Esophagus mucosa (tissue), 1 donor: ENCODE measurements at regions not wholly inside any gene's neighbourhood (a gene's known extent, or its start where the extent isn't known, plus 50 kb on each side); places are given as distances from the start of the nearest gene placed in this dataset.
"Not testable (repeated sequence)": the region's sequence is repeated elsewhere in the genome, so short reads cannot be mapped to it uniquely, and the experiment has no call there.

Source experiments
- ATAC-seq: fragments of 200-7000 bp; cut with Tn5 transposase; one replicate; pipeline ENCODE4 v1.9.1; 2020
- donor health status: DM: yes; HTN: yes; CAD: no.

DNA sequence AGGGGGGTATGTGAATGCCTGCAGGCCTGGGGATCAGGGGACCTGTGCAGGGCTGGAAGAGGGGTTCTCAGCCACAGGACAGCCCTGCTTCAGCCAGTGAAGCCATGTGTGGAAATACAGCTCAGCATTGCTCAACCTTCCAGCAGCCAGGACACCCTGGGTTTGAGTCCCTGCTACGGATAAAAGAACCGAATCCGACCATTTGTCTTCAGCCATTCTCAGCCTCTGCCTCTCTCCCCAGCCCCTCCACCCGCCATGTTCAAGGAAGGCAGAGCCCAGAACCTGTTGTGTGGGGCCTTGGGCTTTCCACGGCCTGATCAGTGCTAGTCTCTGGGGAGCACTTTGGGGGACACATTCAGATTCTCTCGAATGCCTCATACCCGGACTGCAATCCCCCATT, 337.5 kb downstream of the PREX1 start:
- ATAC-seq, result not testable (repeated sequence)

DNA sequence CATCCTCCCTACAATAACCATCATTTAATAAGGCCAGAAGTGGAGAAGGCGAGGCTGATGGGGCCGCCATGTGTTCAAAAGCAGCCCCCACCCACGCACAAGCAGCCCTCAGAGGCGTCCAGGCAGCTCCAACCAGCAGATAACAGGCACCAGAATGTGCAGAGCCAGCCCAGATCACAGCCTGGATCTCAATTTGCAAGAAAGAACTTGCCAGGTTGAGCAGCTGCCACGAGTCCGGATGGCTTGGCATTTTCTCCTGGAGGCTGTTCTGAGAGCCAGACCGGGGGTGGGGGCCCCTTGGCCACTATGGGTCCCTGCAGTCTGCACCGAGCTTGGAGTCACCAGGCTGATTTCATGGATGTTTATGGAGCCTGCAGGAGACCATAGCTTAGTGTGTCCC, 338.1 kb downstream of the PREX1 start:
- ATAC-seq, result no peak

DNA sequence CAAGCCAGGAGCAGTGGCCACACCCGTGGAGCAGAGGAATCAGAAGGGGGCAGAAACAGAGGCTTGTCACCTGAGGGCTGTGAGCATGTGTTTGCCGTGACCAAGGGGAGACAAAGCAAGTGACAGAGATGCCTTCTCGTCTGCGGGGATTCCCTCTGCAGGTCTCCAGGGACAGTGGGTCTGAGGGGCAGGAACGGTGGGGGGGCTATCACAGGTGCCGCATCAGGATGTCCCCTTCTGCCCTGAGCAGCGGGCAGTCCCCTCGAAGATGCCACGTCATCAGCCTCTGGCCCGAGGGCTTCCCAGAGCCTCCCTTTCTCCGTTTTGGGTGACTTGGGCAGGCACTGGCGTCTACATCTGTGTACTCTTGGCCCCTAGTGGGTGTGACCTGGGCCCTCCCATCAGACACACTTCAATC, 338.7 kb downstream of the PREX1 start:
- ATAC-seq, result no peak

DNA sequence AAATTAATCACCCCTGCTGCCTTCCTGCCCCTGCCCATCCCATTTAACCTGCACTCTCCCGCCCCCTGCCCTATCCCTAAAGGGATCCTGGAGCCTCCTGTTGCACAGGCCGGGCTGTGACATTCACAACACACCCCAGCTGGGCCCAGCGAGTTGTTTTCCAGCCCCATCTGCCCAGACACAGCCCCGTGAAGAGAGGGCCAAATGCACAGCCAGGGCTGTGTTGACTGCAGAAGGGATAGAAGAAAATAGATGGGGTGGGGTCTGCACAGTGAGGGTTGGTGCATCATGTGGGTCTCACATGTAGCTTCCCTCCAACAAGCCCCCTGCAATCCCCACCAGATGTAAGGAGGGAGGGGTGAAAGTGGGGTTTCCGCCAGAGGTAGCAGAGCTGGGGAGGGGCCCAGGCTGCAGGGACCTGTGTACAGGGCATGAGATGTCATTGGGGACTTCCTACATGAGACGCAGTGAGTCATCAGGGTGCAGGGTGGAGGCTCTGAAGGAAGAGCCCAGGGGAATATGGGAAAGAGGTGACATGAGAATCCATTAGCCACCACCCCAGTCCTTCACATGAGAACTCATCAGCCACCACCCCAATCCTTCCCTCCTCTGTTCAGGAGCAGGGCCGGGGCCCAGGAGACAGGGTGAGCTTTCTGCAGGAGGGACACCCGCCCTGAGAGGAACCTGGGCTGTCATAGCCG, 339.3 kb downstream of the PREX1 start:
- ATAC-seq, result peak; percentile 72

DNA sequence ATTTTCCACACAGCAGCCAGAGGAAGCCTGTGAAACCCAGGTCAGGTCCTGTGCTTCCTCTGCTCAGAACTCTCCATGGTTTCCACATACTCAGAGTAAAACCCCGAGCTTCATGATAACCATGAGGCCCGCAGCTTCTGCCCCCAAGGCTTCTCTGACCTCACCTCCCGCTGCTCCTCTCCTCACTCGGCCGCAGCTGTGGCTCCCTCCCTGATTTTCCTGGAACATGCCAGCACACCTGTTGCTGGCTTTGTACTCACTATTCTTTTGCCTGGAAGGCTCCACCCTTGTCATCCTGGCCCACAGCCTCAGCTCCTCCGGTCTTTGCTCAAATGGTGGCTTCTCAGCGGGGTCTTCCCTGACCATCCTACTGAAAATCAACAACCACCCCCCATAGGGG, 341.7 kb downstream of the PREX1 start:
- no peak for ATAC-seq

DNA sequence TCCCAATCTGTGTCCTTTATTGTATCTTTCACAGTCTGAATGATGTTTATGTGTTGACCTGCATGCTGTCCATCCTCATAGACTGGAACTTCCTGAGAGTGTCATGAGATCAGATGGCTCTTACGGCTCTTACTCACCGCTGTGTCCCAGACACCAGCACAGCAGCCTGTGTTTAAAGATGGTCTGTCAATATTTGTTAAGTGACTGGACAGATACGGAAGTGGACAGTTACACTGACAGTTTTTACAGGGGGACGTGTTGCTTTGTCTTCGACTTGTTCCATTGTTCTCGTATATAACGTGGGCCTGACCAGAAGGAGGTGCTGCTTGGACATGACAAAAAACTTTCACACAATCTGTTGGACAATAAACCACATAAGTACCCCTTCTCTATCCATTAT, 342.6 kb downstream of the PREX1 start:
- not testable (repeated sequence) for ATAC-seq

DNA sequence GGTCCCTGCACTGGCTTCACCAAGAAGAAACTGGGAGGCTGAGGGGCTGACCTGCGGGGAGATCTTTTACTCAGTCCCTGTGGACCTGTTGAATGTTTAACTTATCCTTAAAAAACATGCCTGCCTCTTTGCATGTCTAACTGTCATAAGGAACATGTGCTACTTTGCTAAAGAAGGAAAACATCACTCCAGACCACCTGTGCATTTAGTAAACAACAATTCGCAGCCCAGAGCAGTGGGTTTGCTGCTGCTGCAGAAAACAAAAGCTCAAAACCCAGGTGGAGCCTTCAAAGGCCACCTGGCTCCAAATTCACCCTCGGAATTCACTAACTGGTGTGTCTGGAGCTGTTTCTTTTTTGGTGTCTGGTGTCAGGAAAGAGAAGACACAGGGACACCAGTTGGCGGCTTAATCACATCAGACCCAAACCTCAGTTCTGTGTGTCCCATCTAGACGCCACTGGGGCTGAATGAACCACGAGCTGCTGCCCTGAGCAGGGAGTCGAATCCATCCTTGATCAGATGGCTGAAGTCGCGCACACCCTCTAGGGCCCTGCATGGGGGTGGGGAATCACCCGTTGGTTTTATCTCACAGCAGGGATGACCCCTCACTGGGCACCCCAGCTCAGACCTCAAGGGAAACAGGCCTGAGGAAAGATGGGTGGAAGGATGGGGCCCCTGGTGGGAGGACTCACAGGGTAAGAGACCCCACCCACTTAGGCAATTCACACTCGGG, 344.3 kb downstream of the PREX1 start:
- ATAC-seq, result no peak

DNA sequence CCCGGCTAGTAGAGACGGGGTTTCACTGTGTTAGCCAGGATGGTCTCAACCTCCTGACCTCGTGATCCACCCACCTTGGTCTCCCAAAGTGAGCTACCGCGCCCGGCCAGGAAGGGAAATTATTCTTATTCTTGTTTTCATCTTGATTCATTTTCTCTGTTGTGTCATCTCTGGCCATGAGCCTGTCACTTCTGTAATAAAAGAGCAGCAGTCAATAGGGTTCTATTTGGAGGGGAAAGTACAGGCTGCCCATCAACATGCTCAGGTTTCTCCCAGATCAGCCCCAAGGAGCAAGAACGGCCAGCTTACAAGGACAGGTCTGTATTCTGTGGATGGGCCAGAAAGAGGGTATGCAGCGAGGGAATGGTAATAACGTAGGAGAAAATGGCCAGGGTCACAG, 345.0 kb downstream of the PREX1 start:
- ATAC-seq, result no peak

DNA sequence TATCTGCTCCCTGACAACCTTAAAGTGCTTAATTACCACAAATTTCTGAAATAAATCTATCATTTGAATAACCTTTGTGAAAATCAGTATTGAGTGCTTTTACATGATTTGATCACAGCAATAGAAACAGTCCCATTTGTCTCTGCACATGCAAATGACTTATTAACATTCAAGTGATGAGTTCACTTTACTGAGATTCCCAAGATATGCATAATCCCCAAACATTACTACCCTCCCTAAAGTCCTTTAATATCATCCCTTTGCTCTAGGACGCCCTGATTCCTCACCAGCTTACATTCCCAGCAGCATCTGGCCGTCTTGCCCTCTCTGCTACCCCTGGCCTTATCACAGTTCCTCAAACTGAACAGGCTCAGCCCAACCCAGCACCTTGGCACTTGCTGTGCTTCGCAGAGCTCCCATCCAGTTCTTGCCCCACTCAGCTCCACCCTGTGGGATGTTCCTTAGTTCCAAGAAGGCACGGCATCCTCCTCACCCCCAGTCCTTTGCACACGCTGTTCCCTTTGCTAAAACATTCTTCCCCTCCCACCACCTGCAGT, 347.5 kb downstream of the PREX1 start:
- ATAC-seq, result no peak

DNA sequence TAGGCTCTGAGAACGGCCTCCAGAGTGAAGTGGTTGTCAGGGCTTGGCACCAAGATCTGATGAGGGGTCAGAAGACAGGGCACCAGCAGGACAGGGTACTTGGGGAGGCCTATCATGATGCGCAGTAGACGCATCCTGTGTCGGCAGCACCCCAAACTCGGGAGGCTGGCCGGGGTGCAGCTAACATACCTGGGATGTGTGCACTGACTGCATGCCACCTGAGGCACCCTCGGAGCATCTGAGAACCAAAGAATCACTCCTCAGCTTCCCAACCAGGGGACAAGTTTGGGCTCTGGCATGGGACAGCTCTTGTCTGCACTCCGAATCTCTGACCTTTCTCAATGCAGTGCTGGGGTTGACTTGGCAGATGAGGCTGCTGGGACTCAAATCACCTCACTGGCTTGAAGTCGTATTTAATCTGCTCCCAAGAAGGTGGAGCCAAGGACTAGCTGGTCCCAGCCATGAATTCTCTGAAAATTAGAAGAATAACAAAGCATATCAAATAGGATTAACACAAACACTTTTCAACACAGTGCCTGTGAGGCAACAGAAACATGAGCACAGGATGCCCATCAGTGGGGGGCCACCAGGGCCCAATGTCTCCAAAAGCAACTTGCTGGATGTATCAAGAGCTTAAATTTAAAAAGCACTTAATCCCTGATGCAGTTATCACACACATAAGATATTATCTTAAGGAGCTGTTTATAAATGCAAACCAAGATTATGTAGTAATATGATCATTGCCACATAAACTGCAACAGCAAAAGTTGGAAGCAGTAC, 348.8 kb downstream of the PREX1 start:
- no peak for ATAC-seq

DNA sequence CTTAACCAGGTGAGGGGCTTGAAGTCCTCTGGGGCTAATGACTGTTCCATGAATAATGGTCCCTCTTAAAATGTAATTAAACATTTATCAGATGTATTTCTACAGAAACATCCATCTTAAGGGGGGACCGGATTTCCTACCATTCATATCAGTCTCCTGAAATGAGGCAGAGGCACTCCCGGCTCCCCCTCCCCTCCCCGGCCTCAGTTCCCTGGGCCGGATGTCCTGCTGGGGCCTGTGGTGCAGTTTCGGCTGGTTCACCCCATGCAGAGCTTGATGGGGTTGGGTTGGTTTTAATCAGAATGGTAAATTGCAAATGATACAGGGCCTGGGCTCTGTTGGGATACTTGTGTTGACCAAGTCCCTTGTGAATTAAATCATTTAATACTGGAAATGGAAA, 349.4 kb downstream of the PREX1 start:
- ATAC-seq, result no peak

DNA sequence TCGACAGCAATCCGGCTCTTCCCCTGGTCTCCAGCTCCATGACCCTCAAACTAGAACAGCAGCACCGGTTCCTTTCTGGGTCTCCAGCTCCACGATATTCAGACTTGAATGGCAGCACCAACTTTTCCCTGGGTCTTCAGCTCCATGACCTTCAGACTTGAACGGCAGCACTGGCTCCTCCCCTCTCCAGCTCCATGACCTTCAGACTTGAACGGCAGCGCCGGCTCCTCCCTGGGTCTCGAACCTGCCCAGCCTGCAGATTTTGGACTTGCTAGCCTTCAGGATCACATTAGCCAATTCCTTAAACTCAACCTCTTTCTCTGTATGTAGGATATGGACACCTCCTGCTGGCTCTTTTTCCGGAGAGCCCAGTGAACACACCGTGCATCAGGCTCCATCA, 350.9 kb downstream of the PREX1 start:
- ATAC-seq, result no peak

DNA sequence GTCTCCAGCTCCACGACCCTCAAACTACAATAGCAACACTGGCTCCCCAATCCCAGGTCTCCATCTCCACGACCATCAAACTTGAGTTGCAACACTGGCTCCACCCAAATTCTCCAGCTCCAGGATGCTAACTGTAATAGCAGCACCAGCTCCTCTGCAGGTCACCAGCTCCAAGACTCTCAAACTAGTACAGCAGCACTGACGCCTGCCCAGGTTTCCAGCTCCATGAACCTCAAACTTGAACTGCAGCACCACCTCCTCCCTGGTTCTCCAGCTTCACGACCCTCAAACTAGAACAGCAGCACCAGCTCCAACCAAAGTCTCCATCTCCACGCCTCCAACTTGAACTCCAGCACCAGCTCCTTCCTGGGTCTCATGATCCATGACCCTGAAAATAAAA, 353.8 kb downstream of the PREX1 start:
- no peak for ATAC-seq

DNA sequence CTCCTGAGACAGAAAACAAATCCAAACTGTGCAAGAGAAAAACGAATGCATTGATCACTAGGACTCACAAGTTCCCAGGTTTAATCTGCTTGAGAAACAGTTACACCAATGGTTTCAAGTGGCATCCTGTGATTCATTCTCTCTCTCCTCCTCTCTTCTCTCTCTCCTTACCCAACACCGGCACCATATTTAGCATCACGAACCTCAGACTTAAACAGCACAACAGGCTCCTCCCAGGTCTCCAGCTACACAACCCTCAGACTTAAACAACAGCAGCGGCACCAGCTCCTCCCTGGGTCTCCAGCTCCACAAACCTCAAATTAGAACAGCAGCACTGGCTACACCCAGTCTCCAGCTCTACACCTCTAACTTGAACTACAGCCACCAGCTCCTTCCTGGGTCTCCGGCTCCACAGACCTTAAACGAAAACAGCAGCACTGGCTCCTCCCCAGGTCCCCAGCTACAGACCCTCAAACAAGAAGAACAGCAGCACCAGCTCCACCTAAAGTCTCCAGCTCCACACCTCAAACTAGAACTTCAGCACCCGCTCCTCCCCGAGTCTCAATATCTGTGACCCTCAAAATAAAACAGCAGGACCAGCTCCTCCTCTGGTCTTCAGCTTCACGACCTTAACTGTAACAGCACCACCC, 355.9 kb downstream of the PREX1 start:
- ATAC-seq, result no peak

DNA sequence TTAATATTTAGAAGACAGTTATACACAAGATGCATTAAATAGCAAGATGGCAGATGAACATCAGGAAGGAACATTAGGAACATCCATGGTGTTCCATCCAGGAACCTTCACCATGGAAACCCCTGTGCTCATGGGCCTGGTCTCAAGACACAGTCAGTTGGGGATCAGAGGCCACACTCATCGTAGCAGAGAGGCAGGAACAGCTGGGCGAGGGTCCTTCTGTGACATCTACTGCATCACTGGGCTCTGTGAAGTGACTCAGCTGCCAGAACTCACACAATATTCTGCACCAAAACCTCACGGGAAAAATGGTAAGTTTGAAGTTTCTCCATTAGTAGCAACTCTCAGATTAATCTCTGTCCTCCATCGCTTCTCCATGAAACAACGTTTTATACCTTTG, 356.6 kb downstream of the PREX1 start:
- ATAC-seq, result no peak

DNA sequence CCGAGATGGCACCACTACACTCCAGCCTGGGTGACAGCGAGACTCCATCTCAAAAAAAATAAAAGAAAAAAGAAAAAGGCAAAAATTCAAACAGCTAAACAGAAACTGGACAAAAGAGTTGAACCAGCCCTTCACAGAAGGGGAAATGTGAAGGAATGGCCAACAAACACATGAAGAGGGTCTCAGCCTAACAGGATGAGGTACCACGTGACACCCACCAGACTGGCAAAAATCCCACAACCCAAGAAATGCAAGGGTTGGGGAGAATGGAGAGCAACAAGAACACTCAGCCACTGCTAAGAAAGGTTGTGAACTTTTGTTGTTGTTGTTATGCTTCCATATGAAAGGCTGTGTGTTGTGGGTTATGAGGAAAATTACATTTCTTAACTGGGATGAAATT, 357.7 kb downstream of the PREX1 start:
- no peak for ATAC-seq

DNA sequence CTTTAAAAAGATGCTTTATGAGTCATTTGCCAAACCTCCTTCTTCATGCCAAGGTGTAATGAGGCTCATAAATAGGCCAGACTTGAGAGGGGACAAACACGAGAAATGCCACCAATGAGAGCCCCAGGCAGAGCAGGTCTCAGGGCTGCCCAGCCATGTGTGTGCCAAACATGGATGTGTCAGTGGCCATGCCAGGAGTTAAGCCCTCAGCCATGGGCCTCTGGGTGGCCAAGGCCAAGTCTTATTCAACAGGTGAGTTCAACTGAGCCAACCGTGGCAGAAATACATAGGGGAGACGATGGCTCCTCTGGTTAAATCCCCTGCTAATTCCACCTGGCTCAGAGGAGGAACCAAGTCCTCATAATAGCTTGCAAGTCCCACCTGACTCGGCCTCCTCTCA, 358.8 kb downstream of the PREX1 start:
- ATAC-seq, result no peak

DNA sequence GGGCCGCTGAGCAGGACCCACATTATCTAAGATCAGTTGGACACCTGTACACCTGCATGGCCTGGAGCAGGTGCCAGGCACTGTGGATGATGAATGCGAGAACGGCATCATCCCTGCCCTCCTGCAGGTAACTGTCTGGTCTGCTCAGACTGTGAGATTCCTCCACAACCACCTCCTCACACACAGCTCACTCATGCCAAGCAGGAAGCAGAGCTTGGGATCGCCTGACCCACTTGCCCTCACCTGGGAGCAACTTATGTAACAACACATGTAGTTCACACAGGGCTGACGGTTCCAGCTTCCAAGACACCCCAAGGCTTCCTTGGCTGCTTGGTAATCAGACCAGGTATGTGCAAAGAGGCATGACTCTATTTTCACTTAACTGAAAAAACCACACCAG, 359.2 kb downstream of the PREX1 start:
- no peak for ATAC-seq

DNA sequence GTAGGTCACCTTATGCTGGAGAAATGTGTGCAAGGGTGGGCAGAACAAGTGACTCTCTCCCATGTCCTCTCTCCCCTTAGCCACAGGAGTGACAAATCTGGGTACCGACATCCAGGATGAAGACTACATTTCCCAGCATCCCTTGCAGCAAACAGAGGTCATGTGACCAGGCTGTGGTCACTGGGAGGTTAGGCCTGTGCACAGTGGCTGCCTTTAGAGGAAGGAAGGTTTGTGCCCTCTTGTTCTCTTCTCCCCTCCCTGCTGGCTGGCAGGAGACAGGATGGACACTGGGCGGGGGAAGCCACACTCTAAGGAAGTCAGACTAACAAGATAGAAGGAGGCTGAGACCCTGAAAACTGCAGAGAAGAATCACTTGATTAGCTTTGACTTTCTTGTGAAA, 360.2 kb downstream of the PREX1 start:
- ATAC-seq, result no peak

DNA sequence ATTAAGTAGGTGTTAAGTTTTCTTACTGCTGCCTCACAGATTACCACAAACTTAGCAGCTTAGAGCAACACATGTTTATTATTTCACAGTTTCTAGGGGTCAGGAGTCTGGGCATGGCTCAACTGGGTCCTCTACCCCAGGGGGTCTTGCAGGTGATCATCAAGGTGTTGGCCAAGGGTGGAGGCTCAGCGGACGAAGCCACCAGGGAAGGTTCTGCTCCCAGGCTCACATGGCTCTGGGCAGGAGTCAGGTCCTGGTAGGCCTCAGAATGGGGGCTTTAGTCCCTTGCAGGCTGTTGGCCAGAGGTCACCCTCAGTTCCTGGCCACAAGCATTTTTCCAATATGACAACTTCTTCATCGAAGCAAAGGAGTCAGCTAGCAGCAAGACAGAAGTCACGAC, 362.5 kb downstream of the PREX1 start:
- ATAC-seq, result no peak

DNA sequence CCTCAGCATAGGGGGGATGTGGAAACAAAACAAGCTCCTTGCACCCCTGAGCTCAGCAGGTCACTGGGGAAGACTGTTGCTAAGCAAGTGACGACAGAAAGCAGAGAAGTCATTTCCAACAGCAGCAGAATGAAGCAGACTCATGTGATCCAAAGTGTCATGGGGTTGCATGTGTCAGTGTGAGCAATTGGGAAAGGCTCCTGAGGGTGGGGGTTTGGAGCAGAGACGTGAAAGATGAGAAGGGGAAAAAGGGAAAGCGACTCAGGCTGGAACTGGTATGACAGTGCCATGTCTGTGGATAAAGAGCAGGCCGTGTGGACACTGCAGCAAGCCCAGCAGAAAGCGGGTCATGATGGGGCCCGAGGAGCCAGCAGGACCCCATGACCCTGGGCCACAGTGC, 363.9 kb downstream of the PREX1 start:
- no peak for ATAC-seq

DNA sequence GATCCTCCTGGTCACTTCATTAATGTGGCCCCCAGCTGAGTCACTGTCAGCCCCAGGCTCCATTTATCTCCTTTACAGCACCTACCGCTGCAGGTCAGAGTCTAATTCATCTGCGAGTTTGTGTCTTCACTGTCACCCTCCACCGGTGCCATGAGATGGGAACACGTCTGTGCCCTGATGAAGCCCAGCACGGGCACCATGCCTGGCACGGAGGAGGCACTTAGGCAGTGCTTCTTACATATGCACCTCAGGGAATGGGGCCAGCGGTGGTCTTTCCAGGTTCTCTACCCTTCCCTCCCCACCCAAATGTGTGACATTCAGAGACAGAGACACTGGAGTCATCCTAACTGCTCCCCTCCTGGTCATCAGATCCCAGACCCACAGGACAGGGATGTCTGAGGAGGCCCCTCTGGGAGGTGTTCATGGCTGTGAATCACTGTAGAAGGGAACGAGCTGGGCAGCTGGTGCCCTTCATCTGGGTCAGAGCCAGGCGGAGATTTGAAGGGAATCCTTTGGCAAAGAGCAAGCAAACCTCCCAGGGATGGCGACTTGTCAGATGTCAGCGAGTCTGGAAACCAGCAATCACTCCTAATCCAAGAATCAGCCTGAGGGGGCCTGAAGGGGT, 364.6 kb downstream of the PREX1 start:
- ATAC-seq, result no peak

DNA sequence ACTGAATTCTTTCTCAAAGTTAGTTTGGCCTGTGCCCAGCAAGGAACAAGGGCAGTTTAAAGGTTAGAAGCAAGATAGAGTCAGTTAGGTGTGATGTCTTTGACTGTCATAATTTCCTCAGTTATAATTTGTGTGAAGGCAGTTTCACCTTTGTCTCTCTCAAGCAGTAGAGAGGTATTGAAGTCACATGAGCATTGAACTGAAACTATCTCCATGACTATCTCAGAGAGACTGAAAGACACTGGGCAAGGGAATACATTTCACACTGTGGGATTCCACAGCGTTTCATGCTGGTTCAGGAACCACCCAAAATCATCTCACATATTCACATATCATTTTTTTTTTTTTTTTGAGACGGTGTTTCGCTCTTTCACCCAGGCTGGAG, 366.1 kb downstream of the PREX1 start:
- ATAC-seq, result no peak
